ENCODE measurements at regions not wholly inside any gene's neighbourhood (a gene's known extent, or its start where the extent isn't known, plus 50 kb on each side); places are given as distances from the start of the nearest gene placed in this dataset.

GRCh38 chr10:128859738-128860386 is 607.2 kb upstream of the MGMT start:
- DNase-seq (ENCODE audit: low read depth), result no peak

GRCh38 chr10:128860574-128860973 is 606.5 kb upstream of the MGMT start:
- DNase-seq (ENCODE audit: low read depth), result no peak

GRCh38 chr10:128861018-128861901 is 605.8 kb upstream of the MGMT start:
- no peak for DNase-seq (ENCODE audit: low read depth)

GRCh38 chr10:128863411-128863810 is 603.6 kb upstream of the MGMT start:
- DNase-seq (ENCODE audit: low read depth), result no peak

GRCh38 chr10:128863823-128864405 is 603.1 kb upstream of the MGMT start:
- no peak for DNase-seq (ENCODE audit: low read depth)

- no peak for DNase-seq (ENCODE audit: low read depth)
These were observed 602.3 kb upstream of the MGMT start for GRCh38 chr10:128864554-128865295.

GRCh38 chr10:128865436-128866195 is 601.4 kb upstream of the MGMT start:
- no peak for DNase-seq (ENCODE audit: low read depth)

- DNase-seq (ENCODE audit: low read depth), result no peak
These were observed 600.5 kb upstream of the MGMT start for GRCh38 chr10:128866551-128866950.

GRCh38 chr10:128867210-128867609 is 599.8 kb upstream of the MGMT start:
- DNase-seq (ENCODE audit: low read depth), result no peak

- no peak for DNase-seq (ENCODE audit: low read depth)
These were observed 599.2 kb upstream of the MGMT start for GRCh38 chr10:128867819-128868218.

- DNase-seq (ENCODE audit: low read depth), result no peak
These were observed 598.6 kb upstream of the MGMT start for GRCh38 chr10:128868481-128868880.

GRCh38 chr10:128869101-128869749 is 597.8 kb upstream of the MGMT start:
- DNase-seq (ENCODE audit: low read depth), result no peak

- no peak for DNase-seq (ENCODE audit: low read depth)
These were observed 596.0 kb upstream of the MGMT start for GRCh38 chr10:128870830-128871597.

GRCh38 chr10:128871671-128872231 is 595.3 kb upstream of the MGMT start:
- DNase-seq (ENCODE audit: low read depth), result no peak

GRCh38 chr10:128873411-128874054 is 593.5 kb upstream of the MGMT start:
- DNase-seq (ENCODE audit: low read depth), result no peak

GRCh38 chr10:128874331-128874730 is 592.7 kb upstream of the MGMT start:
- DNase-seq (ENCODE audit: low read depth), result no peak

GRCh38 chr10:128875030-128875744 is 591.9 kb upstream of the MGMT start:
- DNase-seq (ENCODE audit: low read depth), result no peak

GRCh38 chr10:128875956-128876736 is 590.9 kb upstream of the MGMT start:
- no peak for DNase-seq (ENCODE audit: low read depth)

Measured in stimulated activated CD8-positive, alpha-beta memory T cell treated with anti-CD3 and anti-CD28 coated beads, Interleukin-15, amount 100 ng/mL, for 24 hours (primary cell).